ENCODE measurements at regions not wholly inside any gene's neighbourhood (a gene's known extent, or its start where the extent isn't known, plus 50 kb on each side); places are given as distances from the start of the nearest gene placed in this dataset.

DNA sequence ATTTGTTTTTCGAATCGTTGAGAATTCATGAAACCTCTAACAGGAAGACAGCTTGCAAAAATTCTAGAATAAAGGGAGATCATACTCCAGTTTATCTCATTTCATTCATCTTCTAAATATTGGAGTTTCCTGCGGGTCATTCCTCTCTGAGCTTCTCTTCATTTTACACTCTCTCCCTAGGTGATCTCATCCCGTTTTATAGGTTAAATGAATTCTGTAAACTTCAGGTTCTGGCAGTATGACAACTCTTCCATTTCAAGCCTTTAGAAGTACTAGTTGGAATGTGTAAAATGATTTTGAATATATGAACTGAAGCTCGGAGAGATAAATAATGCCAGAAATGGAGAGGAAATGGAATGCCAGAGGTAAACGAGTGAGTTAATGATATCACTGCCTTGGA lies 312.4 kb downstream of the METTL4 start:
- DNase-seq (ENCODE audit: low read depth): no peak
- no peak for TF ChIP-seq CTCF (IDR thresholded peaks at IDR 0.05; ENCODE audit: insufficient read depth, low read depth, low read length)
- POLR2A ChIA-PET: no interaction called here
- H3K27me3 ChIP-seq (ENCODE audit: control insufficient read depth, insufficient read depth, low read length): no peaks in the 10 kb centered on the region
- no peaks in the 10 kb centered on the region for H3K36me3 ChIP-seq (ENCODE audit: control insufficient read depth, insufficient read depth, low read length)
- CTCF ChIA-PET: interaction anchor here (0.7 kb wide), 1 partner anchor 12 kb away, joined by 3 read pairs; no protein-coding TSS in a partner anchor
- no peak overlapping the region for H3K4me3 ChIP-seq (ENCODE audit: low read depth, low read length)

DNA sequence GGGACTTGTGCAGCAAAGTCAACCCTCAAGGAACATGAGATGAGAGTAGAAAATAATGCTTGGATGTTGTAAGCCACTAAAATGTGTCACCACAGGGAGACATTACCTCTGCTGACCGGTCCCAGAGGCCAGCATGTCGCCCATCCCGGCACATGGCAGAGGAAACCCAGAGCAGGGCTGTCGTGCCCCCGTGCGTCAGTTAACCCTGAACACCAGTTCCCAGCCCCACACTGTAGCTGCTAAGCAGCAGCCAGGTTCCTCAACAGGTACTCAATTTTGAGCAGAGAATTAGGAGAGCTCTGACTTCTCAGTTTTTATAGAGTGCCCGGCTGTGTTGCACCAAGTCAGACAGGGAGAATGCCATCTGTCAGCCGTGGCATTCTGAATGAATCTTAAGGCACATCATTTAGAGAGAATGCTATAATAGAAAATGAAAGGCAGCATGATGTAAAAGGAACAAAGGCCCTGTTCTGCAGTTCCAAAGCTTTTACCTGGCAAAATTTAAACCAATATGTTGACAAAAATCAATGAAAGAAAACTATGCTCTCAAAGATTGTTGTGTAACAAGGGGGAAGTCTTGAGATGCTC lies 307.9 kb downstream of the METTL4 start:
- no peak for TF ChIP-seq CTCF (IDR thresholded peaks at IDR 0.05; ENCODE audit: insufficient read depth, low read depth, low read length)

DNA sequence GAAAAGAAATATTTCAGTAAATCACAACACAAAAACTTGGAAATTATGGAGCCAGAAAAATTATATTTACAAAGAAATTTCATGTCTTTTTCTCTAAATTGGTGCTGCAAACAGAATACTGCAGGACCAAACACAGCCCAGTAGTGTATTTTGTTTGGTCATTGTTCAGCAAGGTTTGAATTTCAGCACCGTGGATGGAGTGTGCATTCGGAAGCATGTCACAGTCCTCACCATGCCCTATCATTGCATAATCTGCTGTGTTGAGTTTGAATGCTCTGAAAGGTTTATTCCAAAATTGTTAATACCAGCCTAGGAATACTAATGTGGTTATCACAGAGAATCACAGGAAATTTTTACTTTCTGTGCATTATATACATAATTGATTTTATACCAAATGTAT lies 296.7 kb downstream of the METTL4 start:
- TF ChIP-seq CTCF (IDR thresholded peaks at IDR 0.05; ENCODE audit: insufficient read depth, low read depth, low read length): no peak
- no peaks in the 10 kb centered on the region for H3K36me3 ChIP-seq (ENCODE audit: control insufficient read depth, insufficient read depth, low read length)
- DNase-seq (ENCODE audit: low read depth): no peak
- H3K4me3 ChIP-seq (ENCODE audit: low read depth, low read length): no peak overlapping the region
- ChIA-PET POLR2A (no interaction called here), CTCF (no interaction called here)
- no peaks in the 10 kb centered on the region; the same call in 1 of the 2 replicates for H3K27me3 ChIP-seq (ENCODE audit: control insufficient read depth, insufficient read depth, low read length)

More for the DNA sequence above, 307.9 kb downstream of the METTL4 start:
- 0 out of 2 replicates have a peak, but pooled peaks cover 1% of the 10 kb centered on the region for H3K27me3 ChIP-seq (ENCODE audit: control insufficient read depth, insufficient read depth, low read length)
- no peak for DNase-seq (ENCODE audit: low read depth)
- ChIA-PET CTCF (no interaction called here), POLR2A (no interaction called here)
- no peak overlapping the region for H3K4me3 ChIP-seq (ENCODE audit: low read depth, low read length)
- H3K36me3 ChIP-seq (ENCODE audit: control insufficient read depth, insufficient read depth, low read length): no peaks in the 10 kb centered on the region

GRCh38 chr18:2281086-2281485 lies 290.2 kb downstream of the METTL4 start:
- DNase-seq (ENCODE audit: low read depth): no peak
- H3K4me3 ChIP-seq (ENCODE audit: low read depth, low read length): no peak overlapping the region
- TF ChIP-seq CTCF (IDR thresholded peaks at IDR 0.05; ENCODE audit: insufficient read depth, low read depth, low read length): no peak
- ChIA-PET POLR2A (no interaction called here), CTCF (no interaction called here)
- no peaks in the 10 kb centered on the region; the same call in 1 of the 2 replicates for H3K27me3 ChIP-seq (ENCODE audit: control insufficient read depth, insufficient read depth, low read length)
- no peaks in the 10 kb centered on the region for H3K36me3 ChIP-seq (ENCODE audit: control insufficient read depth, insufficient read depth, low read length)

DNA sequence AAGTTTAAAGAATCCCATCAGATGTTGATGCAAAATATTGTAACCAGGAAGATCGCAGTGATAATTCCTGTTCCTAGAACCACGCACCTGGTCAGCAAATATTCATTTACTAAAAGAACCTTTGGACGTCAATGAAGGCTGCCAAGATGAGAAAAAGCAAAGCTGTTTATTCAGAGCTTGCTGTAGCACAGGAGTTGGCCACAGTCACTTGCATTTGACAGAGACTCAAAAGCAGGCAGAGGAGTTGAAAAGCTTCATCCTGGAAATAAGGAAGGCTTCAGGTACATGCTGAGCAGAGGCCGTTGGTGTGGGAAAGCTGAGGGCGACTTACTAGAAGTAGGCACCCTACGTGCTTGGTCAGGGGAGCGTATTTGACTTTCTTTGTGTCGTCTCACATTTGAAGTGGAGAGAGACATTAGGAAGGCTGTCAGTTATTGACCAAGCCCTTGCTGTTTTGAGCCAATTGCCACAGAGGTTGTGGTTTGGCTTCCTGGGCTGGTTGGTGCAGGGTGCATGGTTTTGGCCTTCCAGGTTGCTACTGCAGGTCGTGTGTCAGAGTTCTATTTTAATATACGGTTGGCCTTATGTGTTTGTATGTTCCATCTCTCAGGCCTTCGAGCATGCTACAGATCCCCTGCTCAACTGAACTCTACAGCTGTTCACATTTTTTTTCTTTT lies 289.6 kb downstream of the METTL4 start:
- no peaks in the 10 kb centered on the region for H3K27me3 ChIP-seq (ENCODE audit: control insufficient read depth, insufficient read depth, low read length)
- H3K4me3 ChIP-seq (ENCODE audit: low read depth, low read length): no peak overlapping the region
- POLR2A ChIA-PET: no interaction called here
- H3K36me3 ChIP-seq (ENCODE audit: control insufficient read depth, insufficient read depth, low read length): no peaks in the 10 kb centered on the region
- CTCF ChIA-PET: no interaction called here
- DNase-seq (ENCODE audit: low read depth): no peak
- no peak for TF ChIP-seq CTCF (IDR thresholded peaks at IDR 0.05; ENCODE audit: insufficient read depth, low read depth, low read length)

All from BJ (cell line).